ENCODE measurements at regions not wholly inside any gene's neighbourhood (a gene's known extent, or its start where the extent isn't known, plus 50 kb on each side); places are given as distances from the start of the nearest gene placed in this dataset.
A peak's percentile ranks its signal among the peaks of the same experiment; 100 is the strongest.
"Not testable (repeated sequence)": the region's sequence is repeated elsewhere in the genome, so short reads cannot be mapped to it uniquely, and the experiment has no call there.

GRCh38 chr3:16073203-16073602 lies 101.3 kb upstream of the GALNT15 start:
- ChIA-PET POLR2A (no interaction called here), CTCF (interaction anchor here (1.1 to 3.9 kb wide), 4 partner anchors 12 to 105 kb away, joined by 3 to 17 read pairs (median 4); no protein-coding TSS in a partner anchor)
- ATAC-seq (no peak), DNase-seq (ENCODE audit: low read depth in 1 of 2, low spot score in 1 of 2) (no peak), FAIRE-seq (no peak)
- peaks cover 29% of the 10 kb centered on the region for H3K4me1 ChIP-seq
- H3K4me3 ChIP-seq: no peak overlapping the region
- TF ChIP-seq SREBF2 (IDR thresholded peaks at IDR 0.05) (no peak), ATOH8 (CRISPR knock-in tag; IDR thresholded peaks at IDR 0.05; ENCODE audit: low read depth) (no peak), ELK1 (IDR thresholded peaks at IDR 0.05; ENCODE audit: low read depth, low read length) (no peak), CEBPB (IDR thresholded peaks at IDR 0.05) (no peak), ZNF302 (CRISPR knock-in tag; IDR thresholded peaks at IDR 0.05) (no peak), BCL3 (IDR thresholded peaks at IDR 0.05) (no peak), PHF8 (IDR thresholded peaks at IDR 0.05; ENCODE audit: borderline replicate concordance, low read depth) (no peak), ZC3H11A (IDR thresholded peaks at IDR 0.05) (no peak), ZFP36 (IDR thresholded peaks at IDR 0.05; ENCODE audit: borderline replicate concordance, partially characterized antibody) (no peak), MAX (IDR thresholded peaks at IDR 0.05) (no peak), ZSCAN20 (CRISPR knock-in tag; IDR thresholded peaks at IDR 0.05) (no peak)
- peak overlapping the region; percentile 20; the same call in 1 of the 3 replicates for H3K4me2 ChIP-seq
- H3K9me3 ChIP-seq: peaks cover 8% of the 10 kb centered on the region; the same call in 1 of the 3 replicates
- H3K27ac ChIP-seq: peak overlapping the region; percentile 36 to 55; a peak in 5 of 6 replicates

- H3K9me3 ChIP-seq; FAIRE-seq; POLR2A ChIA-PET; ATAC-seq; H3K4me2 ChIP-seq; DNase-seq (ENCODE audit: low read depth in 1 of 2, low spot score in 1 of 2); H3K4me3 ChIP-seq: not testable (repeated sequence)
- H3K4me1 ChIP-seq: peaks cover 23% of the 10 kb centered on the region
- H3K27ac ChIP-seq: peak overlapping the region in 1 of 2 experiments; percentile 24; a peak in 1 of 6 replicates
- CTCF ChIA-PET: interaction anchor here (1.5 to 3.9 kb wide), 4 partner anchors 13 to 104 kb away, joined by 3 to 17 read pairs (median 5); no protein-coding TSS in a partner anchor
Observed at GRCh38 chr3:16073990-16074671, 100.3 kb upstream of the GALNT15 start.

GRCh38 chr3:16075647-16076046 lies 98.8 kb upstream of the GALNT15 start:
- TF ChIP-seq TFCP2L1 (CRISPR knock-in tag; IDR thresholded peaks at IDR 0.05): no peak
- no peak for TF ChIP-seq ZFP36 (IDR thresholded peaks at IDR 0.05; ENCODE audit: borderline replicate concordance, partially characterized antibody)
- TF ChIP-seq ZSCAN20 (CRISPR knock-in tag; IDR thresholded peaks at IDR 0.05): no peak
- TF ChIP-seq NPAS2 (CRISPR knock-in tag; IDR thresholded peaks at IDR 0.05; ENCODE audit: borderline replicate concordance): no peak
- no peak for TF ChIP-seq POLR2AphosphoS2 (conservative IDR thresholded peaks at IDR 0.05; ENCODE audit: low read length)
- no peak for TF ChIP-seq SREBF2 (IDR thresholded peaks at IDR 0.05)
- no peak for TF ChIP-seq HOXA7 (CRISPR knock-in tag; IDR thresholded peaks at IDR 0.05)
- no peak for TF ChIP-seq MAX (IDR thresholded peaks at IDR 0.05)
- no peak for TF ChIP-seq HOXB13 (CRISPR knock-in tag; IDR thresholded peaks at IDR 0.05; ENCODE audit: low read depth)
- no peak for TF ChIP-seq GATA3 (IDR thresholded peaks at IDR 0.05; ENCODE audit: borderline replicate concordance)
- no peak for TF ChIP-seq NR3C1 (IDR thresholded peaks at IDR 0.05)
- TF ChIP-seq HES2 (IDR thresholded peaks at IDR 0.05): no peak
- no peak for TF ChIP-seq EHF (CRISPR knock-in tag; IDR thresholded peaks at IDR 0.05)
- TF ChIP-seq RAD21 (conservative IDR thresholded peaks at IDR 0.05 in 1 of 2, IDR thresholded peaks at IDR 0.05 in 1 of 2): no peak
- TF ChIP-seq ZC3H11A (IDR thresholded peaks at IDR 0.05): no peak

More at GRCh38 chr3:16075647-16076046, 98.8 kb upstream of the GALNT15 start:
- no peak overlapping the region for H3K4me3 ChIP-seq
- ATAC-seq (no peak), FAIRE-seq (no peak), DNase-seq (ENCODE audit: low read depth in 1 of 2, low spot score in 1 of 2) (no peak)
- H3K4me1 ChIP-seq: peaks cover 15% of the 10 kb centered on the region
- ChIA-PET POLR2A (no interaction called here), CTCF (interaction anchor here (0.7 to 1.5 kb wide), 3 partner anchors 14 to 103 kb away, joined by 3 to 6 read pairs (median 4); no protein-coding TSS in a partner anchor)
- no peak overlapping the region for H3K4me2 ChIP-seq
- 78% methylated on average over 4 of the region's 4 CpGs for WGBS (ENCODE audit: missing lambda C conversion rate)
- H3K9me3 ChIP-seq: peaks cover 16% of the 10 kb centered on the region; the same call in 2 of the 3 replicates
- H3K27ac ChIP-seq: no peak overlapping the region
